GM12878 (cell line): ENCODE measurements at regions not wholly inside any gene's neighbourhood (a gene's known extent, or its start where the extent isn't known, plus 50 kb on each side); places are given as distances from the start of the nearest gene placed in this dataset.

Experiments used
- ATAC-seq: fragments of 200-7000 bp; cut with Tn5 transposase; 3 replicates; pipeline ENCODE4 v1.9.1; 2020; ENCODE audit warnings: mild to moderate bottlenecking, moderate library complexity
- BruUV-seq: library from RNA; stranded (reverse); fragments of 400-500 nt; replicated peaks from 2 replicates; lab custom pipeline; 2021; lab: Mats Ljungman, UMichigan
- CTCF ChIA-PET: fragments of 300-600 bp; sonication (Branson Sonifier 250); formaldehyde crosslinking; extraction: SDS; loops from one replicate; lab custom pipeline; 2021; ENCODE audit warnings: inconsistent platforms; lab: Yijun Ruan, JAX
- POLR2A ChIA-PET: fragments of 350-600 bp; formaldehyde crosslinking; extraction: SDS; loops from one replicate; lab custom pipeline; 2021; ENCODE audit warnings: inconsistent platforms; lab: Charles Lee
- RAD21 ChIA-PET: fragments of 300-600 bp; sonication (Branson Sonifier 250); formaldehyde crosslinking; loops from one replicate; lab custom pipeline; 2023; ENCODE audit warnings: antibody characterized with exemption; ENCODE audit not compliant: unreplicated experiment; lab: Charles Lee
- SMC1A ChIA-PET: fragments of 300-600 bp; sonication (Branson Sonifier 250); formaldehyde crosslinking; loops from one replicate; lab custom pipeline; 2023; ENCODE audit not compliant: unreplicated experiment, uncharacterized antibody; lab: Charles Lee
- DNase-seq: peaks from one replicate; pipeline ENCODE4 v3.0.0-alpha.2; 2011; ENCODE audit warnings: low read depth, low spot score
- FAIRE-seq: peaks from 3 replicates; lab custom pipeline; 2011; peaks lifted over from hg19 to GRCh38; lab: Jason Lieb, UNC
- H2AFZ ChIP-seq: 2 replicates; pipeline ENCODE4 v1.6.0; 2011; ENCODE audit warnings: low read depth, low read length, control low read depth; ENCODE audit not compliant: control insufficient read depth
- H3K27ac ChIP-seq: 2 replicates; pipeline ENCODE4 v1.5.1; 2011; ENCODE audit warnings: control low read depth; ENCODE audit not compliant: control insufficient read depth, insufficient read depth
- H3K27me3 ChIP-seq, 2 experiments: replicated peaks in 1 of 2; 2 replicates each; pipeline versions ENCODE4 v1.6.0 to v1.6.1; 2011; ENCODE audit warnings: low read length in 1 of 2; ENCODE audit not compliant: control insufficient read depth in 2 of 2, insufficient read depth in 2 of 2
- H3K36me3 ChIP-seq, 2 experiments: 2 replicates each; pipeline ENCODE4 v1.5.1; 2011; ENCODE audit warnings: low read length in 1 of 2; ENCODE audit not compliant: control insufficient read depth in 2 of 2, insufficient read depth in 2 of 2
- H3K4me1 ChIP-seq: 2 replicates; pipeline ENCODE4 v1.6.1; 2011; ENCODE audit warnings: mild to moderate bottlenecking, low read length, moderate library complexity, mixed read lengths; ENCODE audit not compliant: control insufficient read depth, insufficient read depth
- H3K4me2 ChIP-seq: 2 replicates; pipeline ENCODE4 v1.6.0; 2011; ENCODE audit warnings: control low read depth; ENCODE audit not compliant: control insufficient read depth, insufficient read depth
- H3K4me3 ChIP-seq: fragments of 200-600 bp; sonication (generic); 2 replicates; pipeline ENCODE4 v1.5.1; 2016
- H3K79me2 ChIP-seq: 2 replicates; pipeline ENCODE4 v1.6.0; 2011; ENCODE audit warnings: low read length; ENCODE audit not compliant: control insufficient read depth, insufficient read depth
- H3K9ac ChIP-seq: 2 replicates; pipeline ENCODE4 v1.8.0; 2011; ENCODE audit warnings: low read length, control low read depth, mixed read lengths; ENCODE audit not compliant: control insufficient read depth, insufficient read depth
- H3K9me3 ChIP-seq: replicated peaks from 3 replicates; pipeline ENCODE4 v1.5.1; 2011; ENCODE audit warnings: mild to moderate bottlenecking, low read length; ENCODE audit not compliant: control insufficient read depth, insufficient read depth
- H4K20me1 ChIP-seq: 2 replicates; pipeline ENCODE4 v1.6.0; 2011; ENCODE audit not compliant: control insufficient read depth, insufficient read depth
- ASH2L ChIP-seq: fragments of 300-600, 200-600 bp; sonication (generic); IDR thresholded peaks from 2 replicates; pipeline ENCODE4 v1.6.1; 2017; ENCODE audit warnings: low read depth, mild to moderate bottlenecking, borderline replicate concordance
- CBFB ChIP-seq: IDR thresholded peaks from 2 replicates; pipeline ENCODE4 v1.6.1; 2016; ENCODE audit warnings: antibody characterized with exemption, low read depth
- CBX5 ChIP-seq: sonication (generic); IDR thresholded peaks from 2 replicates; pipeline ENCODE4 v1.6.1; 2016; ENCODE audit warnings: low read depth, moderate library complexity, mild to moderate bottlenecking, inconsistent platforms
- CHD4 ChIP-seq: fragments of 200-600 bp; sonication (generic); IDR thresholded peaks from 2 replicates; pipeline ENCODE4 v1.6.1; 2016; ENCODE audit warnings: mild to moderate bottlenecking
- JUND ChIP-seq: IDR thresholded peaks from 2 replicates; pipeline ENCODE4 v1.6.1; 2012; ENCODE audit warnings: low read depth, mild to moderate bottlenecking, low read length, improper control_type of control experiment, moderate library complexity
- PAX5 ChIP-seq: IDR thresholded peaks from 2 replicates; pipeline ENCODE4 v1.6.1; 2011; ENCODE audit warnings: low read depth, low read length, borderline replicate concordance
- POU2F2 ChIP-seq: IDR thresholded peaks from 3 replicates; pipeline ENCODE4 v1.6.1; 2011; ENCODE audit warnings: low read depth, mild to moderate bottlenecking, low read length, borderline replicate concordance
- RAD21 ChIP-seq: IDR thresholded peaks from 2 replicates; pipeline ENCODE4 v1.6.1; 2011; ENCODE audit warnings: mild to moderate bottlenecking, low read depth, low read length, moderate library complexity; ENCODE audit not compliant: insufficient read depth
- REST ChIP-seq: IDR thresholded peaks from 2 replicates; pipeline ENCODE4 v1.6.1; 2012; ENCODE audit warnings: mild to moderate bottlenecking, low read depth, low read length
- RFX5 ChIP-seq: IDR thresholded peaks from 2 replicates; pipeline ENCODE4 v1.6.1; 2011; ENCODE audit warnings: low read depth, low read length, improper control_type of control experiment
- RUNX3 ChIP-seq: IDR thresholded peaks from 2 replicates; pipeline ENCODE4 v1.6.1; 2012; ENCODE audit warnings: low read length, inconsistent platforms
- SKIL ChIP-seq: fragments of 450-650 bp; IDR thresholded peaks from 2 replicates; pipeline ENCODE4 v1.6.1; 2017; ENCODE audit warnings: mild to moderate bottlenecking, low read depth, inconsistent platforms; ENCODE audit not compliant: poor library complexity, severe bottlenecking
- WGBS: methylation state at CpG from one replicate; pipeline ENCODE4 v1.1.6; 2016; ENCODE audit warnings: low lambda C conversion rate; ENCODE audit not compliant: insufficient replicate concordance, insufficient coverage; ENCODE audit errors: missing lambda C conversion rate; 5-methylcytosine and 5-hydroxymethylcytosine counted together
- in situ Hi-C: fragments of 300-500 bp; cut with MboI; formaldehyde crosslinking; loops from 9 replicates; pipeline ENCODE4 v1.14.3; 2018; ENCODE audit warnings: mixed read lengths
- intact Hi-C: fragments of 100-400 bp; cut with micrococcal nuclease; formaldehyde crosslinking; loops from one replicate; pipeline ENCODE4 v1.14.2; 2022; ENCODE audit not compliant: unreplicated experiment

- POLR2A ChIA-PET: no interaction called here
- H3K9me3 ChIP-seq: no peaks in the 10 kb centered on the region
- H3K9ac ChIP-seq: no peak overlapping the region
- BruUV-seq: no TSS peak
- no peaks in the 10 kb centered on the region for H3K79me2 ChIP-seq
- no peak overlapping the region for H2AFZ ChIP-seq
- no peaks in the 10 kb centered on the region for H4K20me1 ChIP-seq
- FAIRE-seq: no peak
- CTCF ChIA-PET: no interaction called here
- H3K4me2 ChIP-seq: no peak overlapping the region
- no peaks in the 10 kb centered on the region; a peak in 1 of 4 replicates for H3K27me3 ChIP-seq
- no peak for TF ChIP-seq RAD21
- no peak for TF ChIP-seq SKIL
- no peak for TF ChIP-seq POU2F2
- no peak for TF ChIP-seq ASH2L
- TF ChIP-seq RFX5: no peak
- no peak for TF ChIP-seq CHD4
- TF ChIP-seq CBX5: no peak
- TF ChIP-seq RUNX3: no peak
- no peak for TF ChIP-seq CBFB
- TF ChIP-seq JUND: no peak
- no peak for TF ChIP-seq REST
- no peak for TF ChIP-seq PAX5
- TF ChIP-seq, all 136 proteins: peak for 0
- DNase-seq: no peak
- intact Hi-C loops: no loop called here
- in situ Hi-C loops: no loop called here
- Histone ChIP-seq H3K4me3 (no peak overlapping the region), H3K4me1 (no peaks in the 10 kb centered on the region), H3K36me3 (no peaks in the 10 kb centered on the region), H3K27ac (no peak overlapping the region)
- SMC1A ChIA-PET: no interaction called here
- ATAC-seq: no peak
- WGBS: 13% methylated on average over 4 of the region's 4 CpGs
- RAD21 ChIA-PET: no interaction called here
Measured at GRCh38 chr6:156166093-156166492, 611.1 kb upstream of the ARID1B start.
